HG02938 (cell line): ENCODE measurements at regions not wholly inside any gene's neighbourhood (a gene's known extent, or its start where the extent isn't known, plus 50 kb on each side); places are given as distances from the start of the nearest gene placed in this dataset.
"Not testable (repeated sequence)": the region's sequence is repeated elsewhere in the genome, so short reads cannot be mapped to it uniquely, and the experiment has no call there.

Source experiments
- ATAC-seq: cut with Tn5 transposase; IDR thresholded peaks from one replicate; pipeline ENCODE4 v1.9.1; 2021; ENCODE audit warnings: mild to moderate bottlenecking, moderate library complexity; ENCODE audit not compliant: unreplicated experiment

DNA sequence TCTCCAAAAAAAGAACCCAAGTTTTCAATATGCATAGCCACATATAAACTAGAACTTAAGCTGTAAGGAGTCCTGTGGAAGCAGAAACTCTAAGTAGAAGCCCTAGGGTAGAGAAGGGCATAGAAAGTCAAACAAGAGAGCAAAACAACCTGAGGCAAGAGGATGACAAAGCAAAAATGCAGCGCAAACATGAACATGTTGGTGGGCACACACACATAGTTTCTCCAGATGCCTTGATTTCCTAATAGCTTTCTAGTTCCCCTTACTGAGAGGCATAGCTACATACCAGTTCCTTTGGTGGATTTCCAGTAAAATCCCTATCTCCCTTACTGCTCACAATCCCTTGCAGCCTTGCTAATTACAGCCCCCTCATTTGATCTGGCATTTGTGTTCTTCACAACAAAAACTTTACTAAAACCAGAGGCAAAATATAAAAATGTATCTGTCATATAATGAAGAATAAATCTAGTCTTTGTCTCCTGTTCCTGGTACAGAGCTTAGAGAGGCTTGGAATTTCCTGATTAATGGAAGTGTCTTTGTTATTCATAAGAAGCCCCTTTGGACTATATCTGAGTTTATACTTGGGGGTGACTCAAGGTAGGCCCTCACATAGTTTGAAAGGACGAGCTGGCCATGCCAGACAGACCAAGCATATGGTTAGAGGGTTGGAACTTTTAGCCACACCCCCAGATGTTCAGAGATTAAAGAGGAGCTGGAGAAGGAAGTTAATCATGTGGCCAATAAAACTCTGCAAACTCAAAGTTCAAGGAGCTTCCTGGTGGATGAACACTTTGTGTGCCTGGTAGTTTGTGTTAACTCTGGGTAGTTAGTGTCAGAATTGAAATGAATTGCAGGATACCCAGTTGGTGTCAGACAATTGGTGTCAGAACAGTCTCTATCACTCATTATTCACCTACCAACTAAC lies 52.7 kb upstream of the ZCCHC13 start:
- no peak for ATAC-seq

DNA sequence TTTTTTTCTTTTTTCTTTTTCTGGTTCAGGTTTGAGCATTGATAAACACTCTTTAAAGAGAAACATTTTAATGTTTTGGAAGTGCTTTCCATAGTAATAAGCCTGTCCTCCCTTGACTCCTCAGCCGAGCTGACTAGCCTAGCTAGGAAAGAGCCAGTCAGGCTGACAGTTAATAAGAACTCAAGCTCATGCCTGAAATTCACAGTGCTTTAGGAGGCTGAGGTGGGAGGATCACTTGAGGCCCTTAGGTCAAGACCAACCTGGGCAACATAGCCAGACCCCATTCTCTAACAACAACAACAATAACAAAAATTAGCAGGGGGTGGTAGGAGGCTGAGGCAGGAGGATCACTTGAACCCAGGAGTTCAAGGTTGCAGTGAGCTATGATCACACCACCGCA lies 53.4 kb upstream of the ZCCHC13 start:
- ATAC-seq, result no peak

DNA sequence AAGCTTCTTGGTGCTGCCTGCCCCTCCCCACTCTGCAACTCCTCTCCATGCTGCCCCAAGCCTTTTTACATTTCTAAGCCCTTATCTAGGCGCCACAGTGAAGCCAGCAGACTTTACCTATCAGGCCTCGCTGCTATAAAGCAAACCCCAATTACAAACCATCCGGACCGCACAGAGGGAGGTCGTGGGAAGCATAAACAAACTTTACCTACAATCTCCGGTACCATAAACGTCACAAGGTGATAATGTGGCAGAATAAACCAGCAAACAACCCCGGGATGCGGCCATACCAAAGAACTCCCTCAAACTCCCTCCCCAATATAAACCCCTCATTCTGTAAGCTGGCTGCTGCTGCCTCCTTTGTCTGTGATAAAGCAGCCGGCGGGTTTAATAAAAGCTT lies 54.0 kb upstream of the ZCCHC13 start:
- ATAC-seq, result no peak

DNA sequence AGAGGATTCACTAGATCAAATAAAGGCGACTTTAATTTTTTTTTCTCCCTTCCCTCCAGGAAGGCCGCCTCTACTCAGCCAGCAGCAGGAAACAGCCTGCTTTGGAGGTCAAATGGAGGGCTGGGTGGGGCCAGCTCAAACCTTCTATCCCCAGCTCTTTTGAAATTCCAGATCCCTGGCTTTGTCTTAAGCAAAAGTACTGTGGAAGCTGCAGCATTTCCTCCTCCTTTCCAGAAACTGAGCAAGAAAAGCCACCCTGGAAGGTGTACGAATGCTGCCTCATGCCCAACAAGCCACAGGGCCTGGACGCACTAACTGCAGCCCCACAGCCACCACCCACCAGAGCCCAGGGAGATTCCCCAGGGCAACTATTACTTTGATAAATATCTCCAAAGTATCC lies 55.1 kb upstream of the ZCCHC13 start:
- no peak for ATAC-seq

DNA sequence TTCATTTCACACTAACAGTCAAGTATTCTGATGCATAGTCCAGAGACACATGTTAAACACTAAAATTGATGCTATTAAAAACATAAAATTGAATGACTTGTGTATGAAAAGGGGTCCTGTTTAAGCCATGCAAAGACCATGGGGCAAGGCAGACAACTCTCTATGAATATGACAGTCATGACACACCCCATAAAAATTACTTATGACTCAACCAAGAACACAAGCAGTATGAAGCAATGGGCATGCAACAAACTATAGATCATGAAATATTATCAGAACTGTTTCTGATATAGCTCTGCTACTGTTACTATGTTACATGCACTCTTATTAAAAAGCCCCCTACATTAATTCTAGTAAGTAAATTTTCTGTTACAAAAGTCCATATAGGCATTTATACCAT lies 57.5 kb upstream of the ZCCHC13 start:
- ATAC-seq, result no peak

DNA sequence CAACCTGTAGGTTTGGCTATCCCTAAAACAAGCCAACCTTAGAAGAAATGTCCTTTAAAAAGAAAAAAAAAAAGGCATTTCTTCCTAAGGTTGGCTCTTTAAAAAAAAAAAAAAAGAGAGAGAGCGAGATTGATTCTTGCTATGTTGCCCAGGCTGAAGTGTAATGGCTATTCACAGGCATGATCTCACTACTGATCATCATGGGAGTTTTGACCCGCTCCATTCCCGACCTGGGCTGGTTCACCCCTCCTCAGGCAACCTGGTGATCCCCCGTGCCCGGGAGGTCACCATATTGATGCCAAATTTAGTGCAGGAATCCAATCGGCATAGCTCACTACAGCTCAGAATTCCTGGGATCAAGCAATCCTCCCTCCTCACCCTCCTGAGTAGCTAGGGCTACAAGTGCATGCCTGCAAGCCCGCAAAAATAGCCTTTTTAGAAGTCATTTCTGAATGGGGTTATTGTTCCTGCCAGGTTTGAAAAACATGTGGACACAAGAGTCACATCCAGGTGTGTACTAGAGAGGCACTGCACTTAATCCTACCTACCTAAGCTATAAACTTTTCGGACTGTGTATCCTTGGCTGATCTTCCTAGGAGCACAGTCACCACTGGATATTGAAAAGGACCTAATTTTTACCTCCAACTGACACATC lies 61.4 kb upstream of the ZCCHC13 start:
- no peak for ATAC-seq

DNA sequence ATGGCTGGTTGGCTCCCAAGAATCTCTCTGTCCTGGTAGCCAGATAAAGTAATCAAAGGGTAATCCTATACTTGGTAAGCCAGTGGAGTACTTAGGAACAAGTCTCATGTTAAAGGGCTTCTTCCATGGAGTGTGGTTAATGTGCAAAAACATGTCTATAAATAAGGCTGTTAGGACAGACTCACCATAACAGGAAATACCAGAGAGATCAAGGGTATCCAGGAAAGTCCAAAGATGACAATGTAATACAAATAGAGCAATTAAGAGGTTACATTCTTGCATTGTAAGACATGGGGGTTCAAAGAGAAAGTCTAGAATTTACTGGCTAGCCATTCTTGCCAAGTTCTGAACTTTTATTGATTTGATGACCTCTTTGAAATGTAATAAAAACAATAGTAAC lies 61.9 kb upstream of the ZCCHC13 start:
- no peak for ATAC-seq

DNA sequence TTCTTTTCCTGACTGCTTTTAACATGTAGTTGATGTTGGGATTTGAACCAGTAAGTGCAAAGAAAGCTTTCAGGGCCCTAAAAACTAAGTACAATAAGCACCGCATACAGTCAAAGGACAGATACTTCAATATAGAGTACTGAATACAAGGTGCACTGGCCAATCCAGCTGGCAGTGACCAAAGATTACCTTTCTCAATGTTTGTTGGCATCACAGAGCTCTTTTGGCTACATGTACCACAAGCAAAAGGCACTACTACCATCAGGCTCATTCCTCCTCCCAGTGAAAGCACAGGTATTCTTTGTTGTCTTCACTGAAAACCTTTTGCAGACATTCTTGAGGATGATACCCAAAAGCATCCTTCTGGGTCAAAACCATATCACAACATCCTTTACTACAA lies 65.2 kb upstream of the ZCCHC13 start:
- ATAC-seq, result no peak

DNA sequence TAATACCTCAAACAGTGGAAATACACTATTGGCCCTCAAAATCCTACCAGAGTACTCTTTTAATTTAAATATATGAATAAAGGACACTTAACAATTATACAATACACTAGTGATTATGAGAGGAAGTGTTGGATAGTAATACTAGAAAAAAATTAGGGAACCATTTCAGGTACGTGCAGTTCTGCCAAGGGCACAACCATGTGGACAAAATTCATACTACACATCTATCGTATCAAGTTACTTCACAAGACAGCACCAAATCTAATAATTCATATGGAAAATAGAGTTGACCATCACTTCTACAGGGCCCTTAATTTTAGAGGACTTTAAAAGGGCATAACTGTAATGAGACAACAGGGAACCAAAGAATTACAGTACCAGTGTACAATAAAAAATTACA lies 69.2 kb upstream of the ZCCHC13 start:
- no peak for ATAC-seq

DNA sequence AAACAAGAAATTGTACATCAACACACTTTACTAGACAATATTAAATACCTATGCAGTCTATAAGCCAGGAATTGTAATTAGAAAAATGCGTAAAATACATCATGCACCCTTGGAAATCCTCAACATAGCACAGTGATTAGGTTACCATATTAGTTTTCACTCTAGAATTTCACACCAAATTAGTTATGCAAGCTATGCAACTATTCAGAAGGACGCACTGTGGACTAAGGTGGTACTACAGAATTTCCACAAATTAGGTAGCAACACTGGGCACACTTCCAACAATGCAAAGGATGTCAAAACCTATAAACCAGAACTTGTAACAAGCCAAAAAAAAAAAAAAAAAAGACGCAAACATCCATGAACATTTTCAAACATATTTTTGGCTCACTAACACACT lies 71.1 kb upstream of the ZCCHC13 start:
- ATAC-seq, result no peak

DNA sequence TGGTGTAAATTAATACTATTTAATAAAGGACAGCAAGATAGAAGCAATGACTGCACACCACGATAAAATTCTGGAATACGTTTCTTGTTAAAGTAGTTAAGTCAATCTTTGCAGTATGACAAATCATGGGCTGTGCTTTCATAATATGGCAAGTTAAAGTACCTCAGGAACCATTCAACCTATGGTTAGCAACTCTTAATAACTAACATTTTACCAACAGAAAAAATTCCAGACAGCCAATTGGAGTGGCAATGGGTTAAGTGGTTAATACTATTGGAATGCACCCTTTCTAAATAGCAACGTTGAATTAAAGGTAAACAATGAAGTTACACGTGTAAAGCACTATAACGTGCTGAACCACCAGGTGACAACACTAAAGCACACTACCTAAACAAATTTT lies 72.4 kb upstream of the ZCCHC13 start:
- ATAC-seq, result no peak

DNA sequence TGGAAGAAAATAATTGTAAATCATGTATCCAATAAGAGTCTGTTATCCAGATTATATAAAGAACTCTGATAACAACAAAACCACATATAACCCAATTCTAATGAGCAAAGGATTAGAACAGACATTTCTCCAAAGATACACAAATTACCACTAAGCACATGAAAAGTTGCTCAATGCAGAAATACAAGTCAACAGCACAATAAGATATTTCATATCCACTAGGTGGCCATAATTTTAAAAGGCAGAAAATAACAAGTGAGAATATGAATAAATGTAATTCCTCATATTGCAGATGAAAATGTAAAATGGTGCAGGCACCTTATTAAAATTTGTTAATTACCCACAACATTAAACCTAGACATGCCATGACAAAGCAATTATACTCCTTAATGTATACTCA lies 73.9 kb upstream of the ZCCHC13 start:
- ATAC-seq, result no peak

DNA sequence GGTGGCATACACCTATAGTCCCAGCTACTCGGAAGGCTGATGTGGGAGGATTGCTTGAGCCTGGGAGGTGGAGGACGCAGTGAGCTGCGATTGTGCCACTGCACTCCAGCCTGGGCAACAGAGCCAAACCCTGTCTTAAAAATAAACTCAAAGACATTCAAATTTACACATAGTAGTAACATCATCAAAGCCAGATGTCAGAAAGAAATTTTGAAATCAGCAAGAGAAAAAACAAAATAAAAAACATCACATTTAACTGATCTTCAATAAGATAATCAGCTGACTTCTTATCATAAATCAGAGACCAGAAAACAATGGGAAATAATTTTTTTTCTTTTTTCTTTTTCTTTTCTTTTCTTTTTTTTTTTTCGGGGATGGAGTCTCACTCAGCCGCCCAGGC lies 78.9 kb upstream of the ZCCHC13 start:
- no peak for ATAC-seq

DNA sequence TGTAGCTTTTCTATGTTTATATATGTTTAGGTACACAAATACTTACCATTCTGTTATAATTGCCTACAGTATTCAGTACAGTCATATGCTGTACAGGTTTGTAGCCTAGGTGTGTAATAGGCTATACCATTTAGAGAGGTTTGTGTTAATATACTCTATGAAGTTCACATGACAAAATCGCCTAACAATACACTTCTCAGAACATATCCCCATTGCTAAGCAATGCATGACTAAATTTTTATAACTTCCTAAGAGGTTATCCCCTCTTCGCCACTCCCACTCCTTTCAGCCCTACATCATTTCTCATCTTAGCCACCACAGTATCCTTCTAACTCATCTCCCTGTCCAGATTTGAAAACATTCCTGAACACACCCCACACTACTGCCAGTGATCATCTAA lies 83.7 kb upstream of the ZCCHC13 start:
- ATAC-seq, result no peak

DNA sequence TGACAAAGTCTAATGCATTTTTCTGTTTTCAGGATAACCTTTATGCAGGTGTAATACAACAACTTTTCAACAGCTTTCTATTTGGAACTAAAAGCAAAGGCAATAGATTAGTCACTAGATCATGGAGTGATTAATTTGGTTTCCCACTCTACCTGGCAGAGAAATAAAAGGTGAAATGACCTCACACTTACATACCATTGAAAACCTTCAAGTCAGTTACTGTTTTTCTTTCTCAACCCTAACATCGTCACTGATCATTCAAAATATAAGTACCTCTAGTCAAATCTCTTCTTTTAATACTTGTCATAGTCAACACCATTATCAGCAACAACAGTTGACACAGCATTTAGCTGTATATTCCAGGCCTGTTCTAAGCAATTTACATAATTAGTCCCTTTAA lies 85.1 kb upstream of the ZCCHC13 start:
- ATAC-seq, result no peak

DNA sequence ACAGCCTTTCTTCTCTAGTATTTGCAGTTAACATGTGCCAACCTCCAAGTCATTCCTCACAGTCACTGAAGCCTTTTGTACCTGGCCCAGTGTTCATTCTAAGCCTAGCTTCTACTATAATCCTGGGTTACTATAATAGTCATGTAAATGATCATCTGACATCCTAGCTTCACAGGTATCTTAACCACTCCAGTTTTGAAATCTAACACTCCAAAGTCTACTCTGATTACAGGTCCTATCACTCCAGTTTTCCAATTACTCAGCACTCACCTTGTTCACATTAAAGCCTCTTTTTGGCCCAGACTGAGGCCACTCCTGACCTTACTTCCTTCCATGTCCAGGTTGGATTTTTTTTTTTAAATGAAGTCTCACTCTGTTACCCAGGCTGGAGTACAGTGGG lies 87.6 kb upstream of the ZCCHC13 start:
- ATAC-seq, result no peak

DNA sequence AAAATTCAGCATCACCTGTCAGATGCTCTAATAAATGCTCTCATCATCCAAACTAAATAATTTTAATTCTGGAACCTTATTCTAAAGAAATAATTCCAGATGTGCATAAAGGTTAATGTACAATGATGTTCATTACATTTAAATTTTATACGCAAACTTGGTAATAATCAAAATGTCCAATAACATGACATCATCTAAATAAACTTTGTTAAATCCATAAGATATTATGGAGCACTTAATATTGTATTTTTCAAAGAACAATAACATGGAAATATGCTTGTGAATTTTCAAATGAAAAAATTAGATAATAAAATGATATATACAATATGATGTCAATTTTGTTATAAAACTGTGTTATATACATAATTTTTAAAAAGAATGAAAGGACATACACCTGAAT lies 92.1 kb upstream of the ZCCHC13 start:
- no peak for ATAC-seq

DNA sequence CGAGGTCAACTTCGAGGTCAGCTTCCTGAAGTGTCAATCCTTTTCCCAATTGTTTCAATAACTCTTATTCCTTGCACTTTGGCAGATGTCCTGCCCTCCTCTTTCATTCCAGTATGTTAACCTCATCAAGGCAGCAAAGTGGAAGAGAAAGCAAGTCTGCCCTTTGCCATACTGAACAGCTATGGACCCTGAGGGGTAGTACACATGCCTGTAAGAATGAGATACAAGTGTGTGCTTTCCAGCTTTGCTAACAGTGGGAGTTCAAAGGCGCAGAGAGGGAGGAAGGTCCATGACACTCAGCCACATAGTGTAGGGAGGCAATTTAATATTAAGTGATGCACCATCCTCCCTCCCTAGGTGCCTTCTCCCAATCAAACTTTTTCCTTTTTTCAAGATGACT lies 96.4 kb upstream of the ZCCHC13 start:
- no peak for ATAC-seq

DNA sequence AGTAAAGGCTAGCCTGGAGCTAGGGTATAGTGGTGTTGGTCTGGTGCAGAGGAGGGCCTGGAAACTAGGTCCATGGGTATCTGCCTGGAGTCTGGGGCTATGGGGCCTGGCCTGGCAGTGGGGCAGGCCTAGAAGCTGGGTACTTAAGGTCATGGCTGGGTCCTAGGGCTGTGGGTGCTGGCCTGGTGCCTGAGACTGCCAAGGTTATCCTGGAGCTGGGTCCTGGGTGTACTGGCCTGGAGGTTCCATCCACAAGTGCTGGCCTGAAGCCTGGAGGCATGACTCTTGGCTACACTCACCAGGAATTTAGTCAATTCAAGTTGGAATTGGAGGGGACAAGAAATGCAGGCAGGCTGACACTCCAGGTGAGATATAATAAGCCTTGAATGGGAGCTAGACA lies 108.4 kb upstream of the ZCCHC13 start:
- ATAC-seq, result no peak

DNA sequence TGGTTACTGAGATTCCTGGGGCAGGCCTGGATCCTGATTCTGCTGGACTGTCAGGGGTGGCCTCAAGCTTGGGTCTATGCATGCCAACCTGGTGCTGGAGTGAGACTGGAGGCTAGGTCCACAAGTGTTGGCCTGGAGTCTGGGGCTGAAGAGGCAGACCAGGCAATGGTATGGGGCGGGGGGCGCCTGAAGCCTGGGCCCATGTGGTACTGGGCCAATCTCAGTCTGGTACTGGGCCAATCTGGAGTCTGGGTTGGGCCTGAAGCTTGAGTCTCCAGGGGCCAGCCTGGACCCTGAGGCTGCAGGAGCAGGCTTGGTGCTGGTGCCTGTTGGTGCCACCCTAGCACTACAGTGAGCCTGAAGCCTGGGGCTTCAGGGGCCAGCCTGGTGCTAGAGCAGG lies 108.9 kb upstream of the ZCCHC13 start:
- ATAC-seq, result no peak

DNA sequence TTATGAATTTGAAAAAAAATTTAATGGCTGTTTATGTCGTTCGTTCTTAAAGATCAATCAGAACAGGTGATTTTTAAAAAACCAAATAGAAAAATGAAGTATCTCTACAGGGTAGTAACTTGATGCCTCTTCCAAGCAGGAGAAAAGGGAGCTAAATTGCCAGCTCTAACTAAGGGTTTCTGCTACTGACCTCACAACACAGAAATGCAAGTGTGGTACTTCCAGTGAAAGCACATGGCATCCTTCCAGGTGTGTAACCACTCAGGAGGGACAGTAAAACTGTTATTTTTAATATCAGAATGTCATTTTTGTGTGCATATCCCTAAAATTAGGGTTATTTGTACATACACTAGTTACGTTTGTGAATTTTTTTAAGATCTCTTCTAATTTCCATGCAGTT lies 116.8 kb upstream of the ZCCHC13 start:
- ATAC-seq, result no peak

DNA sequence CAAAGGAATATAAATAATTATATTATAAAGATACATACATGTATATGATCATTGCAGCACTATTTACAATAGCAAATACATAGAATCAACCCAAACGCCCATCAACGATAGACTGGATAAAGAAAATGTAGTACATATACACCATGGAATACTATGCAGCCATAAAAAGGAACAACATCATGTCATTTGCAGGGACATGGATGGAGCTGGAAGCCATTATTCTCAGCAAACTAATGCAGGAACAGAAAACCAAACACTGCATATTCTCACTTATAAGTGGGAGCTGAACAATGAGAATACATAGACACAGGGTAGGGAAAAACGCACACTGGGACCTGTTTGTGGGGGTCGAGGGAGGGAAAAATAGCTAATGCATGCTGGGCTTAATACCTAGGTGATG lies 120.9 kb upstream of the ZCCHC13 start:
- not testable (repeated sequence) for ATAC-seq

DNA sequence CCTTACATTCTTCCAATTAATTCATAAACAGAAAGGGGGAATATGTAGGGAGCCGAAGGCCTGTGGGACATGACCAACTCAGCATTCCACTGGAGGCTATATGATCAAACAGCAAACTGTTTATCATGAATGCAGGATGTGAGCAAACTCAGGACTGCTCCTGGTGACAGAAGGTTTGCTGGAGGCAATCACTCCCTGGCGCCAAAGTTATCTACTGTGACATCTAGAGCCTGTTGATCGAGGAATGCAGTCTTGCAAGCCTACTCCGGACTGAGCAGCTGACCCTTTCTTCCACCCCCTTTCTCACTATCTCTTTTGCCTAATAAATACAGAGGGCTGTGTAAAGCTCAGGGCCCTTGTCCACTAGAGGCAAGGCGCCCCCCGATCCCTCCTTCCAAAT lies 122.0 kb upstream of the ZCCHC13 start:
- ATAC-seq, result not testable (repeated sequence)
